Caco-2 (cell line): ENCODE measurements at regions not wholly inside any gene's neighbourhood (a gene's known extent, or its start where the extent isn't known, plus 50 kb on each side); places are given as distances from the start of the nearest gene placed in this dataset.
"Not testable (repeated sequence)": the region's sequence is repeated elsewhere in the genome, so short reads cannot be mapped to it uniquely, and the experiment has no call there.

Experiments
- BruUV-seq: library from RNA; stranded (reverse); fragments of 400-500 nt; replicated peaks from 2 replicates; lab custom pipeline; 2021; lab: Mats Ljungman, UMichigan
- CTCF ChIA-PET: fragments of 300-600 bp; sonication (Branson Sonifier 250); formaldehyde crosslinking; loops from one replicate; lab custom pipeline; 2022; ENCODE audit warnings: antibody characterized with exemption; lab: Charles Lee
- POLR2A ChIA-PET: fragments of 300-600 bp; sonication (Branson Sonifier 250); formaldehyde crosslinking; loops from one replicate; lab custom pipeline; 2022; ENCODE audit warnings: antibody characterized with exemption; lab: Charles Lee
- DNase-seq, 2 experiments: peaks; one replicate each; pipeline versions ENCODE4 v3.0.0 to v3.0.0-alpha.2; 2020 to 2022
- H3K27me3 ChIP-seq: replicated peaks from 2 replicates; pipeline ENCODE4 v1.6.0; 2011; ENCODE audit warnings: low read length; ENCODE audit not compliant: control insufficient read depth, insufficient read depth
- H3K36me3 ChIP-seq: 2 replicates; pipeline ENCODE4 v1.5.1; 2011; ENCODE audit warnings: low read length; ENCODE audit not compliant: control insufficient read depth, insufficient read depth
- H3K4me1 ChIP-seq: fragments of 250-450 bp; sonication (Bioruptor Pico); 2 replicates; pipeline ENCODE4 v1.5.1; 2020; ENCODE audit warnings: mild to moderate bottlenecking
- H3K4me3 ChIP-seq: 2 replicates; pipeline ENCODE4 v1.5.1; 2011; ENCODE audit warnings: low read depth, mild to moderate bottlenecking, control low read depth, low read length
- H3K9me3 ChIP-seq: fragments of 250-450 bp; sonication (Bioruptor Pico); 2 replicates; pipeline ENCODE4 v1.5.1; 2020; ENCODE audit warnings: mild to moderate bottlenecking, moderate library complexity
- H3K27ac Mint-ChIP-seq: one replicate; pipeline ENCODE4 v1.8.0; 2022; ENCODE audit warnings: mixed read lengths; ENCODE audit not compliant: unreplicated experiment
- H3K27me3 Mint-ChIP-seq: one replicate; pipeline ENCODE4 v1.8.0; 2022; ENCODE audit warnings: mixed read lengths; ENCODE audit not compliant: insufficient read depth, unreplicated experiment
- H3K36me3 Mint-ChIP-seq: one replicate; pipeline ENCODE4 v1.8.0; 2022; ENCODE audit warnings: mild to moderate bottlenecking, mixed read lengths; ENCODE audit not compliant: insufficient read depth, unreplicated experiment
- H3K4me1 Mint-ChIP-seq: one replicate; pipeline ENCODE4 v1.8.0; 2022; ENCODE audit warnings: low read depth, mixed read lengths; ENCODE audit not compliant: unreplicated experiment
- H3K4me3 Mint-ChIP-seq: one replicate; pipeline ENCODE4 v1.8.0; 2022; ENCODE audit warnings: mild to moderate bottlenecking, moderate library complexity, mixed read lengths; ENCODE audit not compliant: unreplicated experiment
- H3K9me3 Mint-ChIP-seq: one replicate; pipeline ENCODE4 v1.8.0; 2022; ENCODE audit warnings: mixed read lengths; ENCODE audit not compliant: unreplicated experiment
- intact Hi-C: fragments of 100-400 bp; cut with micrococcal nuclease; formaldehyde crosslinking; loops from one replicate; pipeline ENCODE4 v1.10.0; 2022; ENCODE audit not compliant: unreplicated experiment
- TF ChIP-seq, protein P1 (sequence below), 2 experiments: fragments of 200-600 bp in 1 of 2; IDR thresholded peaks; 1 replicate in 1 of 2; 2 replicates in 1 of 2; pipeline versions ENCODE4 v1.5.1 to v1.8.0; 2011 to 2022; ENCODE audit warnings: antibody characterized with exemption in 1 of 2, control low read depth in 1 of 2, inconsistent platforms in 1 of 2, low read depth in 1 of 2, low read length in 1 of 2, mild to moderate bottlenecking in 1 of 2, moderate library complexity in 1 of 2; ENCODE audit not compliant: insufficient read depth in 1 of 2, severe bottlenecking in 1 of 2, unreplicated experiment in 1 of 2

- Mint-ChIP-seq H3K4me3 (no peak overlapping the region), H3K27ac (no peak overlapping the region), H3K36me3 (no peaks in the 10 kb centered on the region), H3K4me1 (no peaks in the 10 kb centered on the region), H3K27me3 (no peaks in the 10 kb centered on the region), H3K9me3 (no peaks in the 10 kb centered on the region)
- TF ChIP-seq, protein P1, sequence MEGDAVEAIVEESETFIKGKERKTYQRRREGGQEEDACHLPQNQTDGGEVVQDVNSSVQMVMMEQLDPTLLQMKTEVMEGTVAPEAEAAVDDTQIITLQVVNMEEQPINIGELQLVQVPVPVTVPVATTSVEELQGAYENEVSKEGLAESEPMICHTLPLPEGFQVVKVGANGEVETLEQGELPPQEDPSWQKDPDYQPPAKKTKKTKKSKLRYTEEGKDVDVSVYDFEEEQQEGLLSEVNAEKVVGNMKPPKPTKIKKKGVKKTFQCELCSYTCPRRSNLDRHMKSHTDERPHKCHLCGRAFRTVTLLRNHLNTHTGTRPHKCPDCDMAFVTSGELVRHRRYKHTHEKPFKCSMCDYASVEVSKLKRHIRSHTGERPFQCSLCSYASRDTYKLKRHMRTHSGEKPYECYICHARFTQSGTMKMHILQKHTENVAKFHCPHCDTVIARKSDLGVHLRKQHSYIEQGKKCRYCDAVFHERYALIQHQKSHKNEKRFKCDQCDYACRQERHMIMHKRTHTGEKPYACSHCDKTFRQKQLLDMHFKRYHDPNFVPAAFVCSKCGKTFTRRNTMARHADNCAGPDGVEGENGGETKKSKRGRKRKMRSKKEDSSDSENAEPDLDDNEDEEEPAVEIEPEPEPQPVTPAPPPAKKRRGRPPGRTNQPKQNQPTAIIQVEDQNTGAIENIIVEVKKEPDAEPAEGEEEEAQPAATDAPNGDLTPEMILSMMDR (IDR thresholded peaks at IDR 0.05; ENCODE audit: insufficient read depth in 1 of 2, low read depth in 1 of 2, low read length in 1 of 2, severe bottlenecking in 1 of 2, unreplicated experiment in 1 of 2), result no peak
- intact Hi-C loops, result loop anchor here (5.0 kb wide), 1 partner anchor 51 kb away; no protein-coding TSS in a partner anchor
- no peak for DNase-seq
- BruUV-seq, result no TSS peak
- H3K4me3 ChIP-seq, result no peak overlapping the region
- H3K4me1 ChIP-seq, result no peaks in the 10 kb centered on the region
- ChIA-PET POLR2A (no interaction called here), CTCF (no interaction called here)
- H3K9me3 ChIP-seq, result no peaks in the 10 kb centered on the region
- H3K27me3 ChIP-seq, result no peaks in the 10 kb centered on the region
- H3K36me3 ChIP-seq, result no peaks in the 10 kb centered on the region
Measured at GRCh38 chr11:87803748-87804147, 371.5 kb downstream of the RAB38 start.

DNA sequence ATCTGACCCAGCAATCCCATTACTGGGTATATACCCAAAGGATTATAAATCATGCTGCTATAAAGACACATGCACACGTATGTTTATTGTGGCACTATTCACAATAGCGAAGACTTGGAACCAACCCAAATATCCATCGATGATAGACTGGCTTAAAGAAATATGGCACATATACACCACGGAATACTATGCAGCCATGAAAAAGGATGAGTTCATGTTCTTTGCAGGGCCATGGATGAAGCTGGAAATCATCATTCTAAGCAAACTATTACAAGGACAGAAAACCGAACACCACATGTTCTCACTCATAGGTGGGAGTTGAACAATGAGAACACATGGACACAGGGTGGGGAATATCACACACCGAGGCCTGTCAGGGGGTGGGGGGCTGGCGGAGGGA, 390.4 kb downstream of the RAB38 start:
- H3K4me3 Mint-ChIP-seq, H3K4me3 ChIP-seq, H3K9me3 Mint-ChIP-seq, POLR2A ChIA-PET, BruUV-seq, H3K36me3 ChIP-seq, CTCF ChIA-PET, H3K4me1 ChIP-seq, H3K27me3 ChIP-seq, H3K27me3 Mint-ChIP-seq, DNase-seq, H3K36me3 Mint-ChIP-seq, H3K9me3 ChIP-seq, H3K4me1 Mint-ChIP-seq, H3K27ac Mint-ChIP-seq, intact Hi-C loops: not testable (repeated sequence)

- TF ChIP-seq, protein P1 (IDR thresholded peaks at IDR 0.05; ENCODE audit: insufficient read depth in 1 of 2, low read depth in 1 of 2, low read length in 1 of 2, severe bottlenecking in 1 of 2, unreplicated experiment in 1 of 2), result no peak
- Histone ChIP-seq H3K36me3 (no peaks in the 10 kb centered on the region), H3K9me3 (no peaks in the 10 kb centered on the region), H3K4me3 (no peak overlapping the region), H3K4me1 (no peaks in the 10 kb centered on the region), H3K27me3 (no peaks in the 10 kb centered on the region)
- Mint-ChIP-seq H3K27me3 (peaks cover 3% of the 10 kb centered on the region), H3K36me3 (no peaks in the 10 kb centered on the region), H3K27ac (no peak overlapping the region), H3K4me3 (no peak overlapping the region), H3K9me3 (no peaks in the 10 kb centered on the region), H3K4me1 (no peaks in the 10 kb centered on the region)
- no TSS peak for BruUV-seq
- no peak for DNase-seq
- ChIA-PET POLR2A (no interaction called here), CTCF (no interaction called here)
- intact Hi-C loops, result no loop called here
Measured at GRCh38 chr11:87780068-87780413, 395.2 kb downstream of the RAB38 start.
